Right lobe of liver (tissue), 4 donors: ENCODE measurements at regions not wholly inside any gene's neighbourhood (a gene's known extent, or its start where the extent isn't known, plus 50 kb on each side); places are given as distances from the start of the nearest gene placed in this dataset.

Experiments used
- POLR2A ChIP-seq: fragments of 450-650 bp; IDR thresholded peaks from one replicate; pipeline ENCODE4 v1.6.1; 2017; ENCODE audit warnings: antibody characterized with exemption, mild to moderate bottlenecking
- TF ChIP-seq, protein P1 (sequence below), 4 donors: fragments of 200-600 bp in 3 of 4; fragments of 450-650 bp in 1 of 4; IDR thresholded peaks; one replicate each; pipeline versions ENCODE4 v1.5.1 to v1.8.0; 2016 to 2022; ENCODE audit warnings: antibody characterized with exemption in 4 of 4, mild to moderate bottlenecking in 2 of 4
- donor health status: DM: no; HTN: no; CAD: no.
- donor health status: DM: no; HTN: no; CAD: no.
- donor health status: DM: no; HTN: yes; CAD: no.

DNA sequence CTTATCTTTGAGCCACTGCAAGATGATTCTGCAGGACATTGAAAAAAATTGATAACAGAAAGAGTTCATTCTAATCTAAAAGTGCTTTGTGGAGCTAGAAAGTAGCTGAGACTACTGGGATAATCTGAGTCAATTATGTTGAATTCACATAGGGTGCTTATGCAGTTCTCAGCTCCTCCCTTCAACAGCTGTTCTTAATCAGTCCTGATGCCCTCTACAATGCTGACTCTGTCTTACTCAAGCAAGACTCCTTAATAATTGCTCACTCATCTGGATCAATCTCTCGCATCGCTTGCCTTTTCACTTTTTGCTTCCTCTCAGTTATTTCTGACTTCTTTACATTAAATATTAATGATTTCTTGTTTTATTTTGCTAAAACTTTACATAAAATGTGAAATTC, 182.1 kb downstream of the PCDH17 start:
- TF ChIP-seq, protein P1, sequence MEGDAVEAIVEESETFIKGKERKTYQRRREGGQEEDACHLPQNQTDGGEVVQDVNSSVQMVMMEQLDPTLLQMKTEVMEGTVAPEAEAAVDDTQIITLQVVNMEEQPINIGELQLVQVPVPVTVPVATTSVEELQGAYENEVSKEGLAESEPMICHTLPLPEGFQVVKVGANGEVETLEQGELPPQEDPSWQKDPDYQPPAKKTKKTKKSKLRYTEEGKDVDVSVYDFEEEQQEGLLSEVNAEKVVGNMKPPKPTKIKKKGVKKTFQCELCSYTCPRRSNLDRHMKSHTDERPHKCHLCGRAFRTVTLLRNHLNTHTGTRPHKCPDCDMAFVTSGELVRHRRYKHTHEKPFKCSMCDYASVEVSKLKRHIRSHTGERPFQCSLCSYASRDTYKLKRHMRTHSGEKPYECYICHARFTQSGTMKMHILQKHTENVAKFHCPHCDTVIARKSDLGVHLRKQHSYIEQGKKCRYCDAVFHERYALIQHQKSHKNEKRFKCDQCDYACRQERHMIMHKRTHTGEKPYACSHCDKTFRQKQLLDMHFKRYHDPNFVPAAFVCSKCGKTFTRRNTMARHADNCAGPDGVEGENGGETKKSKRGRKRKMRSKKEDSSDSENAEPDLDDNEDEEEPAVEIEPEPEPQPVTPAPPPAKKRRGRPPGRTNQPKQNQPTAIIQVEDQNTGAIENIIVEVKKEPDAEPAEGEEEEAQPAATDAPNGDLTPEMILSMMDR (IDR thresholded peaks at IDR 0.05): no peak
- TF ChIP-seq POLR2A: no peak
